Stomach (tissue), 4 donors: ENCODE measurements at regions not wholly inside any gene's neighbourhood (a gene's known extent, or its start where the extent isn't known, plus 50 kb on each side); places are given as distances from the start of the nearest gene placed in this dataset.

ENCODE experiments used
- POLR2A ChIP-seq, 4 donors: fragments of 450-650 bp; IDR thresholded peaks; one replicate each; pipeline ENCODE4 v1.6.1; 2016; ENCODE audit warnings: antibody characterized with exemption in 4 of 4, control low read depth in 2 of 4, mild to moderate bottlenecking in 1 of 4, moderate library complexity in 1 of 4
- POLR2AphosphoS5 ChIP-seq, 3 donors: sonication (generic); formaldehyde crosslinking; IDR thresholded peaks; one replicate each; pipeline ENCODE4 v1.6.1; 2016; ENCODE audit warnings: antibody characterized with exemption in 3 of 3
- TF ChIP-seq, protein P1 (sequence below), 7 experiments: fragments of 450-650 bp in 4 of 7; fragments of 200-600 bp in 3 of 7; sonication (generic) in 3 of 7; IDR thresholded peaks; one replicate each; pipeline ENCODE4 v1.5.1; 2016 to 2019; ENCODE audit warnings: antibody characterized with exemption in 7 of 7, control low read depth in 2 of 7, mild to moderate bottlenecking in 1 of 7

DNA sequence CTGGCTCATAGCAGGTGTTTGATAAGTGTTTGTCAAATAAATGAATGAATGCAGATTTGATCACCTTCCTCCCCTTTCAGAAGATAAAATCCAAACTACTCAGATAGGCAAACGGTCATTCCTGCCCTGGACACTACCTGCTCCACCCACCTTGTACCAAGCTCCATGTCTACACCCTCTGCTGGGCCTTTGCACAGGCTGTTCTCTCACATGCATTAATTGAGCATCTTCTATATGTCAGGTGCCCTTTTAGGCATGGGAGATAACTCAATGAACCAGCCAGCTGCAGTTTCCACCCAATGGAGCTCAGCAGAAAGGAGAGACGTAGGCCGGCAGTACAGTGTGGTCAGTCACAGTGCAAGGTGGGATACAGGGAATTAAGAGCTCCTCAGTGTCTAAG lies 102.3 kb upstream of the CPEB4 start:
- TF ChIP-seq, protein P1, sequence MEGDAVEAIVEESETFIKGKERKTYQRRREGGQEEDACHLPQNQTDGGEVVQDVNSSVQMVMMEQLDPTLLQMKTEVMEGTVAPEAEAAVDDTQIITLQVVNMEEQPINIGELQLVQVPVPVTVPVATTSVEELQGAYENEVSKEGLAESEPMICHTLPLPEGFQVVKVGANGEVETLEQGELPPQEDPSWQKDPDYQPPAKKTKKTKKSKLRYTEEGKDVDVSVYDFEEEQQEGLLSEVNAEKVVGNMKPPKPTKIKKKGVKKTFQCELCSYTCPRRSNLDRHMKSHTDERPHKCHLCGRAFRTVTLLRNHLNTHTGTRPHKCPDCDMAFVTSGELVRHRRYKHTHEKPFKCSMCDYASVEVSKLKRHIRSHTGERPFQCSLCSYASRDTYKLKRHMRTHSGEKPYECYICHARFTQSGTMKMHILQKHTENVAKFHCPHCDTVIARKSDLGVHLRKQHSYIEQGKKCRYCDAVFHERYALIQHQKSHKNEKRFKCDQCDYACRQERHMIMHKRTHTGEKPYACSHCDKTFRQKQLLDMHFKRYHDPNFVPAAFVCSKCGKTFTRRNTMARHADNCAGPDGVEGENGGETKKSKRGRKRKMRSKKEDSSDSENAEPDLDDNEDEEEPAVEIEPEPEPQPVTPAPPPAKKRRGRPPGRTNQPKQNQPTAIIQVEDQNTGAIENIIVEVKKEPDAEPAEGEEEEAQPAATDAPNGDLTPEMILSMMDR (IDR thresholded peaks at IDR 0.05): no peak
- TF ChIP-seq POLR2AphosphoS5 (IDR thresholded peaks at IDR 0.05) (no peak), POLR2A (IDR thresholded peaks at IDR 0.05) (no peak)
